HG03139 (cell line): ENCODE measurements at regions not wholly inside any gene's neighbourhood (a gene's known extent, or its start where the extent isn't known, plus 50 kb on each side); places are given as distances from the start of the nearest gene placed in this dataset.

Experiments used
- ATAC-seq: cut with Tn5 transposase; IDR thresholded peaks from one replicate; pipeline ENCODE4 v1.9.1; 2021; ENCODE audit not compliant: unreplicated experiment

- no peak for ATAC-seq
Measured at GRCh38 chr12:107223821-107224220, 130.5 kb upstream of the CRY1 start.

GRCh38 chr12:107225635-107226034 lies 132.3 kb upstream of the CRY1 start:
- ATAC-seq, result no peak

GRCh38 chr12:107226126-107226525 lies 132.8 kb upstream of the CRY1 start:
- no peak for ATAC-seq

GRCh38 chr12:107228076-107228475 lies 134.7 kb upstream of the CRY1 start:
- ATAC-seq, result no peak

GRCh38 chr12:107229827-107230226 lies 136.5 kb upstream of the CRY1 start:
- ATAC-seq, result no peak

- no peak for ATAC-seq
Measured at GRCh38 chr12:107231303-107231702, 138.0 kb upstream of the CRY1 start.

- no peak for ATAC-seq
Measured at GRCh38 chr12:107233551-107233950, 140.2 kb upstream of the CRY1 start.

GRCh38 chr12:107235600-107235999 lies 142.3 kb upstream of the CRY1 start:
- no peak for ATAC-seq

- no peak for ATAC-seq
Measured at GRCh38 chr12:107236824-107237511, 143.6 kb upstream of the CRY1 start.

GRCh38 chr12:107238296-107238695 lies 144.9 kb upstream of the CRY1 start:
- ATAC-seq, result no peak

GRCh38 chr12:107241411-107241810 lies 148.1 kb upstream of the CRY1 start:
- no peak for ATAC-seq

- ATAC-seq, result no peak
Measured at GRCh38 chr12:107242189-107242588, 148.8 kb upstream of the CRY1 start.

- no peak for ATAC-seq
Measured at GRCh38 chr12:107243341-107243740, 150.0 kb upstream of the CRY1 start.

GRCh38 chr12:107244584-107244983 lies 151.2 kb upstream of the CRY1 start:
- ATAC-seq, result no peak

- ATAC-seq, result no peak
Measured at GRCh38 chr12:107247650-107248049, 154.3 kb upstream of the CRY1 start.

- ATAC-seq, result no peak
Measured at GRCh38 chr12:107248187-107248586, 154.8 kb upstream of the CRY1 start.

GRCh38 chr12:107251288-107251687 lies 157.9 kb upstream of the CRY1 start:
- no peak for ATAC-seq

- no peak for ATAC-seq
Measured at GRCh38 chr12:107253361-107253760, 160.0 kb upstream of the CRY1 start.

- no peak for ATAC-seq
Measured at GRCh38 chr12:107254258-107254856, 161.0 kb upstream of the CRY1 start.

- ATAC-seq, result no peak
Measured at GRCh38 chr12:107258780-107259179, 165.4 kb upstream of the CRY1 start.

- no peak for ATAC-seq
Measured at GRCh38 chr12:107263980-107264379, 170.6 kb upstream of the CRY1 start.

- no peak for ATAC-seq
Measured at GRCh38 chr12:107264667-107265066, 171.3 kb upstream of the CRY1 start.

- ATAC-seq, result no peak
Measured at GRCh38 chr12:107267604-107268003, 174.3 kb upstream of the CRY1 start.
